ENCODE measurements at regions not wholly inside any gene's neighbourhood (a gene's known extent, or its start where the extent isn't known, plus 50 kb on each side); places are given as distances from the start of the nearest gene placed in this dataset.

- peaks cover 3% of the 10 kb centered on the region for H3K27me3 ChIP-seq (replicated peaks; ENCODE audit: insufficient read depth, low read depth, low read length, poor library complexity)
- no peak overlapping the region for H3K27ac ChIP-seq (ENCODE audit: low read depth, low read length, poor library complexity, severe bottlenecking)
- no peaks in the 10 kb centered on the region for H3K9me3 ChIP-seq (ENCODE audit: low read depth, low read length, poor library complexity, severe bottlenecking)
- H3K4me3 ChIP-seq (ENCODE audit: low read depth, low read length, poor library complexity, severe bottlenecking), result no peak overlapping the region
- DNase-seq (ENCODE audit: low spot score), result no peak
- H3K36me3 ChIP-seq (ENCODE audit: insufficient read depth, low read length, poor library complexity, severe bottlenecking), result no peaks in the 10 kb centered on the region
- ChIA-PET POLR2A (ENCODE audit: low non-redundant PET) (no interaction called here), CTCF (no interaction called here)
- intact Hi-C loops (cut with micrococcal nuclease; ENCODE audit: unreplicated experiment), result no loop called here
- no peaks in the 10 kb centered on the region for H3K4me1 ChIP-seq (ENCODE audit: insufficient read depth, low read length, poor library complexity, severe bottlenecking)
- no peak for TF ChIP-seq EZH2 (IDR thresholded peaks at IDR 0.05; ENCODE audit: borderline replicate concordance, low read depth, low read length, poor library complexity, severe bottlenecking)
- no peak for TF ChIP-seq CTCF (conservative IDR thresholded peaks at IDR 0.05; ENCODE audit: low read depth, low read length)
- no TSS peak for BruUV-seq (replicated peaks)
These were observed 448.0 kb downstream of the MIAT start for GRCh38 chr22:27105142-27106025.

- TF ChIP-seq EZH2 (IDR thresholded peaks at IDR 0.05; ENCODE audit: borderline replicate concordance, low read depth, low read length, poor library complexity, severe bottlenecking) (no peak), CTCF (conservative IDR thresholded peaks at IDR 0.05; ENCODE audit: low read depth, low read length) (no peak)
- intact Hi-C loops (cut with micrococcal nuclease; ENCODE audit: unreplicated experiment), result no loop called here
- Histone ChIP-seq H3K9me3 (ENCODE audit: low read depth, low read length, poor library complexity, severe bottlenecking) (no peaks in the 10 kb centered on the region), H3K27me3 (replicated peaks; ENCODE audit: insufficient read depth, low read depth, low read length, poor library complexity) (no peaks in the 10 kb centered on the region), H3K36me3 (ENCODE audit: insufficient read depth, low read length, poor library complexity, severe bottlenecking) (no peaks in the 10 kb centered on the region), H3K4me3 (ENCODE audit: low read depth, low read length, poor library complexity, severe bottlenecking) (no peak overlapping the region), H3K4me1 (ENCODE audit: insufficient read depth, low read length, poor library complexity, severe bottlenecking) (no peaks in the 10 kb centered on the region), H3K27ac (ENCODE audit: low read depth, low read length, poor library complexity, severe bottlenecking) (no peak overlapping the region)
- ChIA-PET POLR2A (ENCODE audit: low non-redundant PET) (no interaction called here), CTCF (interaction anchor here (0.6 kb wide), 1 partner anchor 200 kb away, joined by 5 read pairs; no protein-coding TSS in a partner anchor)
- BruUV-seq (replicated peaks), result no TSS peak
- DNase-seq (ENCODE audit: low spot score), result no peak
These were observed 449.6 kb downstream of the MIAT start for GRCh38 chr22:27106985-27107384.

DNA sequence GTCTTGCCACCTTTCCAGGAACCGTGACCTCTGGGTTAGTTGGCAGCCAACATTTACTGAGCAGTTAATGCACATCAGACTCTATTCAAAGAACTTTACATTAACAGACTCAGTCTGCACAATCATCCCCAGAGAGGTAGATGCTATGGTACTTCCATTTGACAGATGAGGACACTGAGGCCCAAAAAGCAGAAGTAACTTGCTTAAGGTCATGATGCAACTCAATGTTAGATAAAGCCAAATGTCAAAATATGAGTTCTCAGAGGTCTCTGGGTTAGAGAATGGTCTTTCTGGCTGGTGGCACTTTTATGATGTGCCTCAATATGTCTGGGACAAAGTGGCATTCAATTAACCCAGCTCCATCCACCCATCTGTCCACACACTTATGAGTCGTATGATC lies 450.0 kb downstream of the MIAT start:
- Histone ChIP-seq H3K27me3 (replicated peaks; ENCODE audit: insufficient read depth, low read depth, low read length, poor library complexity) (no peaks in the 10 kb centered on the region), H3K36me3 (ENCODE audit: insufficient read depth, low read length, poor library complexity, severe bottlenecking) (no peaks in the 10 kb centered on the region), H3K27ac (ENCODE audit: low read depth, low read length, poor library complexity, severe bottlenecking) (no peak overlapping the region), H3K4me3 (ENCODE audit: low read depth, low read length, poor library complexity, severe bottlenecking) (no peak overlapping the region), H3K9me3 (ENCODE audit: low read depth, low read length, poor library complexity, severe bottlenecking) (no peaks in the 10 kb centered on the region), H3K4me1 (ENCODE audit: insufficient read depth, low read length, poor library complexity, severe bottlenecking) (no peaks in the 10 kb centered on the region)
- no TSS peak for BruUV-seq (replicated peaks)
- CTCF ChIA-PET, result interaction anchor here (0.6 kb wide), 1 partner anchor 200 kb away, joined by 5 read pairs; no protein-coding TSS in a partner anchor
- intact Hi-C loops (cut with micrococcal nuclease; ENCODE audit: unreplicated experiment), result no loop called here
- no peak for DNase-seq (ENCODE audit: low spot score)
- POLR2A ChIA-PET (ENCODE audit: low non-redundant PET), result no interaction called here
- TF ChIP-seq CTCF (conservative IDR thresholded peaks at IDR 0.05; ENCODE audit: low read depth, low read length) (no peak), EZH2 (IDR thresholded peaks at IDR 0.05; ENCODE audit: borderline replicate concordance, low read depth, low read length, poor library complexity, severe bottlenecking) (no peak)

All from A673 (cell line).